Stromal cell of bone marrow (primary cell): ENCODE measurements at regions not wholly inside any gene's neighbourhood (a gene's known extent, or its start where the extent isn't known, plus 50 kb on each side); places are given as distances from the start of the nearest gene placed in this dataset.
A peak's percentile ranks its signal among the peaks of the same experiment; 100 is the strongest.
"Not testable (repeated sequence)": the region's sequence is repeated elsewhere in the genome, so short reads cannot be mapped to it uniquely, and the experiment has no call there.

Source experiments
- DNase-seq: peaks from one replicate; pipeline ENCODE4 v3.0.0-alpha.2; 2012; ENCODE audit warnings: low read depth

- DNase-seq: no peak
Observed at GRCh38 chr12:105644770-105645169, 314.3 kb downstream of the C12orf75 start.

GRCh38 chr12:105654606-105655005 is 324.1 kb downstream of the C12orf75 start:
- DNase-seq: no peak

GRCh38 chr12:105658389-105658788 is 327.9 kb downstream of the C12orf75 start:
- no peak for DNase-seq

- DNase-seq: no peak
Observed at GRCh38 chr12:105659355-105660075, 329.0 kb downstream of the C12orf75 start.

GRCh38 chr12:105664765-105665164 is 334.3 kb downstream of the C12orf75 start:
- DNase-seq: not testable (repeated sequence)

GRCh38 chr12:105665366-105665765 is 334.9 kb downstream of the C12orf75 start:
- DNase-seq: no peak

GRCh38 chr12:105667973-105668743 is 337.7 kb downstream of the C12orf75 start:
- no peak for DNase-seq

GRCh38 chr12:105670672-105671071 is 340.2 kb downstream of the C12orf75 start:
- no peak for DNase-seq

- no peak for DNase-seq
Observed at GRCh38 chr12:105671720-105672119, 341.2 kb downstream of the C12orf75 start.

- no peak for DNase-seq
Observed at GRCh38 chr12:105672121-105672975, 341.9 kb downstream of the C12orf75 start.

GRCh38 chr12:105674871-105675699 is 344.6 kb downstream of the C12orf75 start:
- no peak for DNase-seq

- DNase-seq: no peak
Observed at GRCh38 chr12:105676694-105677093, 346.2 kb downstream of the C12orf75 start.

- no peak for DNase-seq
Observed at GRCh38 chr12:105677672-105678071, 347.2 kb downstream of the C12orf75 start.

GRCh38 chr12:105679982-105680381 is 349.5 kb downstream of the C12orf75 start:
- no peak for DNase-seq

GRCh38 chr12:105681341-105681740 is 350.9 kb downstream of the C12orf75 start:
- DNase-seq: no peak

- DNase-seq: not testable (repeated sequence)
Observed at GRCh38 chr12:105682821-105683220, 352.3 kb downstream of the C12orf75 start.

GRCh38 chr12:105683836-105684235 is 353.3 kb downstream of the C12orf75 start:
- DNase-seq: not testable (repeated sequence)

GRCh38 chr12:105698075-105698474 is 367.6 kb downstream of the C12orf75 start:
- DNase-seq: no peak

GRCh38 chr12:105699209-105699608 is 368.7 kb downstream of the C12orf75 start:
- no peak for DNase-seq

- no peak for DNase-seq
Observed at GRCh38 chr12:105704787-105705186, 374.3 kb downstream of the C12orf75 start.

GRCh38 chr12:105705235-105705634 is 374.7 kb downstream of the C12orf75 start:
- no peak for DNase-seq

- peak; percentile 31 for DNase-seq
Observed at GRCh38 chr12:105705765-105706164, 375.3 kb downstream of the C12orf75 start.
